HL-60 (cell line): ENCODE measurements at regions not wholly inside any gene's neighbourhood (a gene's known extent, or its start where the extent isn't known, plus 50 kb on each side); places are given as distances from the start of the nearest gene placed in this dataset.

Experiments used
- DNase-seq, 2 experiments: peaks; one replicate each; pipeline ENCODE4 v3.0.0-alpha.2; 2010 to 2020; ENCODE audit warnings: low read depth in 1 of 2, low spot score in 1 of 2
- H3K27ac ChIP-seq: fragments of 250-450 bp; sonication (Bioruptor Pico); replicated peaks from 2 replicates; pipeline ENCODE4 v1.5.1; 2020; ENCODE audit warnings: mild to moderate bottlenecking, moderate library complexity
- H3K27me3 ChIP-seq: fragments of 250-450 bp; sonication (Bioruptor Pico); 2 replicates; pipeline ENCODE4 v1.5.1; 2021; ENCODE audit warnings: mild to moderate bottlenecking, moderate library complexity; ENCODE audit not compliant: insufficient read depth, poor library complexity, severe bottlenecking
- H3K4me3 ChIP-seq: replicated peaks from 2 replicates; pipeline ENCODE4 v1.5.1; 2011; ENCODE audit warnings: mild to moderate bottlenecking, control low read depth, low read length; ENCODE audit not compliant: insufficient read depth
- CTCF ChIP-seq: IDR thresholded peaks from one replicate; pipeline ENCODE4 v1.5.1; 2011; ENCODE audit warnings: low read length, control low read depth, inconsistent platforms; ENCODE audit not compliant: insufficient read depth
- GABPA ChIP-seq: IDR thresholded peaks from 2 replicates; pipeline ENCODE4 v1.6.1; 2012; ENCODE audit warnings: low read depth
- POLR2AphosphoS5 ChIP-seq: IDR thresholded peaks from 2 replicates; pipeline ENCODE4 v1.6.1; 2012; ENCODE audit warnings: low read depth
- REST ChIP-seq: IDR thresholded peaks from 2 replicates; pipeline ENCODE4 v1.6.1; 2012; ENCODE audit warnings: low read depth; ENCODE audit not compliant: insufficient replicate concordance
- SPI1 ChIP-seq: IDR thresholded peaks from 2 replicates; pipeline ENCODE4 v1.6.1; 2012; ENCODE audit warnings: low read depth, mild to moderate bottlenecking, borderline replicate concordance

GRCh38 chrX:94655180-94655579, 981.2 kb downstream of the FAM133A start:
- no peak overlapping the region for H3K4me3 ChIP-seq
- H3K27ac ChIP-seq: no peak overlapping the region
- no peak for DNase-seq
- no peak for TF ChIP-seq CTCF
- no peak for TF ChIP-seq REST
- no peak for TF ChIP-seq SPI1
- TF ChIP-seq GABPA: no peak
- no peak for TF ChIP-seq POLR2AphosphoS5
- H3K27me3 ChIP-seq: no peaks in the 10 kb centered on the region

- Histone ChIP-seq H3K4me3 (no peak overlapping the region), H3K27me3 (no peaks in the 10 kb centered on the region), H3K27ac (no peak overlapping the region)
- DNase-seq: no peak
- TF ChIP-seq REST (no peak), SPI1 (no peak), GABPA (no peak), POLR2AphosphoS5 (no peak), CTCF (no peak)
These were observed 988.7 kb downstream of the FAM133A start for GRCh38 chrX:94662689-94663088.

GRCh38 chrX:94676285-94676684, 1002.3 kb downstream of the FAM133A start:
- TF ChIP-seq REST (no peak), GABPA (no peak), POLR2AphosphoS5 (no peak), CTCF (no peak), SPI1 (no peak)
- Histone ChIP-seq H3K27me3 (no peaks in the 10 kb centered on the region), H3K4me3 (no peak overlapping the region), H3K27ac (no peak overlapping the region)
- DNase-seq: no peak
